Left lung (tissue), 4 donors: ENCODE measurements at regions not wholly inside any gene's neighbourhood (a gene's known extent, or its start where the extent isn't known, plus 50 kb on each side); places are given as distances from the start of the nearest gene placed in this dataset.
"Not testable (repeated sequence)": the region's sequence is repeated elsewhere in the genome, so short reads cannot be mapped to it uniquely, and the experiment has no call there.

Experiments
- ATAC-seq: fragments of 200-7000 bp; cut with Tn5 transposase; one replicate; pipeline ENCODE4 v1.9.1; 2020; ENCODE audit warnings: moderate library complexity
- DNase-seq, 4 donors: peaks; one replicate each; pipeline ENCODE4 v3.0.0-alpha.2; 2013 to 2020
- H3K27ac ChIP-seq, 2 donors: fragments of 200-600 bp; sonication (generic) in 1 of 2; one replicate each; pipeline versions ENCODE4 v1.5.0 to v1.8.0; 2020 to 2021
- H3K27me3 ChIP-seq, 2 donors: fragments of 200-600 bp; sonication (generic) in 1 of 2; one replicate each; pipeline versions ENCODE4 v1.5.0 to v1.8.0; 2020 to 2021
- H3K36me3 ChIP-seq, 2 donors: fragments of 200-600 bp; sonication (generic) in 1 of 2; one replicate each; pipeline versions ENCODE4 v1.5.0 to v1.8.0; 2020 to 2021
- H3K4me1 ChIP-seq, 2 donors: fragments of 200-600 bp; one replicate each; pipeline ENCODE4 v1.8.0; 2021
- H3K4me3 ChIP-seq, 2 donors: fragments of 200-600 bp; sonication (generic) in 1 of 2; one replicate each; pipeline versions ENCODE4 v1.5.0 to v1.8.0; 2020 to 2021; ENCODE audit warnings: mild to moderate bottlenecking in 1 of 2
- H3K9me3 ChIP-seq, 2 donors: fragments of 200-600 bp; sonication (generic) in 1 of 2; one replicate each; pipeline versions ENCODE4 v1.5.0 to v1.8.0; 2020 to 2021
- intact Hi-C, 2 donors: fragments of 100-400 bp; cut with DNase I; formaldehyde crosslinking; loops; one replicate each; pipeline versions ENCODE4 v1.11.2 to v1.14.2; 2022
- TF ChIP-seq, protein P1 (sequence below), 2 donors: fragments of 200-600 bp; sonication (generic) in 1 of 2; IDR thresholded peaks; one replicate each; pipeline versions ENCODE4 v1.5.0 to v1.8.0; 2021; ENCODE audit warnings: antibody characterized with exemption in 2 of 2
- donor health status: DM: no; HTN: yes; CAD: no.
- donor health status: DM: no; HTN: no; CAD: no.

GRCh38 chr20:51945881-51946280, 143.6 kb upstream of the SALL4 start:
- H3K36me3 ChIP-seq: no peaks in the 10 kb centered on the region
- no peaks in the 10 kb centered on the region for H3K27me3 ChIP-seq
- H3K9me3 ChIP-seq: no peaks in the 10 kb centered on the region
- TF ChIP-seq, protein P1, sequence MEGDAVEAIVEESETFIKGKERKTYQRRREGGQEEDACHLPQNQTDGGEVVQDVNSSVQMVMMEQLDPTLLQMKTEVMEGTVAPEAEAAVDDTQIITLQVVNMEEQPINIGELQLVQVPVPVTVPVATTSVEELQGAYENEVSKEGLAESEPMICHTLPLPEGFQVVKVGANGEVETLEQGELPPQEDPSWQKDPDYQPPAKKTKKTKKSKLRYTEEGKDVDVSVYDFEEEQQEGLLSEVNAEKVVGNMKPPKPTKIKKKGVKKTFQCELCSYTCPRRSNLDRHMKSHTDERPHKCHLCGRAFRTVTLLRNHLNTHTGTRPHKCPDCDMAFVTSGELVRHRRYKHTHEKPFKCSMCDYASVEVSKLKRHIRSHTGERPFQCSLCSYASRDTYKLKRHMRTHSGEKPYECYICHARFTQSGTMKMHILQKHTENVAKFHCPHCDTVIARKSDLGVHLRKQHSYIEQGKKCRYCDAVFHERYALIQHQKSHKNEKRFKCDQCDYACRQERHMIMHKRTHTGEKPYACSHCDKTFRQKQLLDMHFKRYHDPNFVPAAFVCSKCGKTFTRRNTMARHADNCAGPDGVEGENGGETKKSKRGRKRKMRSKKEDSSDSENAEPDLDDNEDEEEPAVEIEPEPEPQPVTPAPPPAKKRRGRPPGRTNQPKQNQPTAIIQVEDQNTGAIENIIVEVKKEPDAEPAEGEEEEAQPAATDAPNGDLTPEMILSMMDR (IDR thresholded peaks at IDR 0.05): no peak
- ATAC-seq (no peak), DNase-seq (no peak)
- no peak overlapping the region for H3K4me3 ChIP-seq
- intact Hi-C loops: no loop called here
- H3K4me1 ChIP-seq: no peaks in the 10 kb centered on the region
- no peak overlapping the region for H3K27ac ChIP-seq

DNA sequence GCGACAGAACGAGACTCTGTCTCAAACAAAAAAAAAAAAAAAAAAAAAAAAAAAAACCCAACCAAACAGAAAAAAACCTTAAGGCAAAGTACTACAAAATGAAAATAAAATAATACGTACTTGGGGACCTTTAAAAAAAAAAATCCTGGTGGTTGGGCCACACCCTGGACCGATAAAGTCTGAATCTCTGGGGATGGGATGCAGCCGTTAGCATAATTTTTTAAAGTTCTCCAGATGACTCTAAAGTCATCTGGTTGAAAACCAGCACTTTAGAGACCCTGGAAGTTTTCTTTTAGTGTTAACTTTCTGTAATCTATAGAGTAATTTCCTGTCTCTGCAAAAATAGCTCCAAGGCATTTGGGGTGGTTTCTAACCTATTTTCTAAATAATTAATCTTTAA, 142.9 kb upstream of the SALL4 start:
- DNase-seq (no peak), ATAC-seq (no peak)
- Histone ChIP-seq H3K4me3 (no peak overlapping the region), H3K4me1 (no peaks in the 10 kb centered on the region), H3K9me3 (no peaks in the 10 kb centered on the region), H3K27me3 (no peaks in the 10 kb centered on the region), H3K36me3 (no peaks in the 10 kb centered on the region), H3K27ac (no peak overlapping the region)
- TF ChIP-seq, protein P1 (IDR thresholded peaks at IDR 0.05): no peak
- intact Hi-C loops: no loop called here

DNA sequence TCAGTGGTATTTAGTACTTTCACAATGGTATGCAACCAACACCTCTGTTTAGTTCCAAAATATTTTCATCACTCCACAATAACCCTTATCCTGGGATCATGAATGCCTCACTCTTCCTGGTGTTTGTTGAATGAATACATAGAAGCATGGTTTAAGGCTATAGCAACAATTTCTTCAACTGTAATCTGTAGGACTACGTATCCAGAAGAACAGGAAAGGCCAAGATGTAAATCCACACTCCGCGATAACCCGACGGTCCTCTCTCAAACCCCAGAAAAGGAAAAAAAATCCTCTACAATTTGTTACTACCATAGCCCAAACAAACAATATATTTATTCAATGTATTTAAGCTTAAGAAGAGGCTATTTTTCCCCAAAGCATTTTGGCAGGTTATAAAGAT, 141.4 kb upstream of the SALL4 start:
- Histone ChIP-seq H3K36me3 (no peaks in the 10 kb centered on the region), H3K27ac (no peak overlapping the region), H3K4me1 (no peaks in the 10 kb centered on the region), H3K4me3 (no peak overlapping the region), H3K9me3 (no peaks in the 10 kb centered on the region), H3K27me3 (no peaks in the 10 kb centered on the region)
- no peak for ATAC-seq
- intact Hi-C loops: no loop called here
- DNase-seq: no peak
- TF ChIP-seq, protein P1 (IDR thresholded peaks at IDR 0.05): no peak

DNA sequence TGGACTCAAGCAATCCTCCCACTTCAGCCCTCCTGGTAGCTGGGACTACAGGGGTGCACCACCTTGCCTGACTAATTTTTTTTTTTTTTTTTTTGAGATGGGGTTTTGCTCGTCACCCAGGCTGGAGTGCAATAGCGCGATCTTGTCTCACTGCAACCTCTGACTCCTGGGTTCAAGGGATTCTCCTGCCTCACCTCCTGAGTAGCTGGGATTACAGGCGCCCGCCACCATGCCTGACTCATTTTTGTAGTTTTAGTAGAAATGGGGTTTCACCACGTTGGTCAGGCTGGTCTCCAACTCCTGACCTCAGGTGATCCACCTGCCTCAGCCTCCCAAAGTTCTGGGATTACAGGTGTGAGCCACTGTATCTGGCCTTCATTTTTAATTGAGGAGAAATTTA, 141.0 kb upstream of the SALL4 start:
- H3K4me1 ChIP-seq, DNase-seq, H3K27ac ChIP-seq, H3K36me3 ChIP-seq, intact Hi-C loops, H3K27me3 ChIP-seq, ATAC-seq, H3K4me3 ChIP-seq, H3K9me3 ChIP-seq: not testable (repeated sequence)

DNA sequence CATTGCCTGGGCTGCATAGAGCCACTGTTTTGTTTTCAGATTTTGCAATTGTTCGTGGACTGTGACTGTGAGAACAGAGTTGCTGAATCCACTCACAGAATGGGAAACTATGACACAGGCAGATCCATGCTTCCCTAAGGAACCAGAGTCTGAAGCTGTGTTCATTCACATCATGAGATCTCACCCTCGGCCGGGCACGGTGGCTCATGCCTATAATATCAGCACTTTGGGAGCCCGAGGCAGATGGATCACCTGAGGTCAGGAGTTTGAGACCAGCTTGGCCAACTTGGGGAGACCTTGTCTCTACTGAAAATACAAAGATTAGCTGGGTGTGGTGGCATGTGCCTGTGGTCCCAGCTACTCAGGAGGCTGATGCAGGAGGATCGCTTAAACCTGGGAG, 139.2 kb upstream of the SALL4 start:
- TF ChIP-seq, protein P1 (IDR thresholded peaks at IDR 0.05): no peak
- DNase-seq (no peak), ATAC-seq (no peak)
- H3K27me3 ChIP-seq: no peaks in the 10 kb centered on the region
- intact Hi-C loops: no loop called here
- H3K4me1 ChIP-seq: no peaks in the 10 kb centered on the region
- H3K4me3 ChIP-seq: no peak overlapping the region
- H3K9me3 ChIP-seq: no peaks in the 10 kb centered on the region
- H3K36me3 ChIP-seq: no peaks in the 10 kb centered on the region
- no peak overlapping the region for H3K27ac ChIP-seq

GRCh38 chr20:51939259-51939585, 136.9 kb upstream of the SALL4 start:
- H3K36me3 ChIP-seq: no peaks in the 10 kb centered on the region
- ATAC-seq (no peak), DNase-seq (no peak)
- no peak overlapping the region for H3K4me3 ChIP-seq
- H3K27ac ChIP-seq: no peak overlapping the region
- H3K27me3 ChIP-seq: peaks cover 0 to 4% of the 10 kb centered on the region in 2 donors
- TF ChIP-seq, protein P1 (IDR thresholded peaks at IDR 0.05): no peak
- H3K9me3 ChIP-seq: no peaks in the 10 kb centered on the region
- intact Hi-C loops: no loop called here
- no peaks in the 10 kb centered on the region for H3K4me1 ChIP-seq
